ENCODE measurements at regions not wholly inside any gene's neighbourhood (a gene's known extent, or its start where the extent isn't known, plus 50 kb on each side); places are given as distances from the start of the nearest gene placed in this dataset.

GRCh38 chrX:84865113-84865512 lies 138.6 kb upstream of the APOOL start:
- Histone ChIP-seq H3K14ac (ENCODE audit: insufficient read length) (no peak overlapping the region), H3K27ac (ENCODE audit: low read depth, low read length) (no peak overlapping the region), H3K79me1 (ENCODE audit: low read depth, low read length) (no peaks in the 10 kb centered on the region), H2AK5ac (ENCODE audit: low read depth, low read length) (no peak overlapping the region), H2BK12ac (ENCODE audit: low read depth, low read length) (no peak overlapping the region), H3K9ac (replicated peaks in 1 of 4; ENCODE audit: extremely low read depth in 1 of 4, low read depth in 3 of 4, low read length in 3 of 4) (no peak overlapping the region), H3K27me3 (replicated peaks in 1 of 4; ENCODE audit: control insufficient read depth in 3 of 4, extremely low read depth in 1 of 4, insufficient read depth in 3 of 4, low read length in 3 of 4) (no peaks in the 10 kb centered on the region), H3K23me2 (ENCODE audit: low read depth, low read length) (no peaks in the 10 kb centered on the region), H4K91ac (replicated peaks; ENCODE audit: insufficient read length, low read length) (no peak overlapping the region), H2BK5ac (ENCODE audit: low read depth, low read length) (no peak overlapping the region), H3K4me2 (ENCODE audit: insufficient read depth in 1 of 2, low read depth in 2 of 2, low read length in 2 of 2) (no peak overlapping the region), H4K20me1 (replicated peaks in 1 of 2; ENCODE audit: control insufficient read depth in 1 of 2, insufficient read depth in 2 of 2, low read length in 2 of 2) (no peaks in the 10 kb centered on the region), H2BK20ac (ENCODE audit: low read length) (no peak overlapping the region), H3K79me2 (ENCODE audit: control insufficient read depth in 1 of 2, insufficient read depth in 2 of 2, low read length in 2 of 2) (no peaks in the 10 kb centered on the region), H3K56ac (replicated peaks; ENCODE audit: insufficient read length, low read depth, low read length) (no peak overlapping the region), H3K36me3 (ENCODE audit: control insufficient read depth in 2 of 4, insufficient read depth in 4 of 4, low read length in 3 of 4) (no peaks in the 10 kb centered on the region), H3K9me3 (ENCODE audit: insufficient read depth in 2 of 2, low read depth in 1 of 2, low read length in 1 of 2) (no peaks in the 10 kb centered on the region), H3K23ac (ENCODE audit: insufficient read length) (no peak overlapping the region), H4K5ac (ENCODE audit: insufficient read length, low read depth, low read length) (no peak overlapping the region), H2BK15ac (ENCODE audit: low read length) (no peak overlapping the region), H3K4me1 (replicated peaks in 1 of 4; ENCODE audit: control insufficient read depth in 3 of 4, insufficient read depth in 4 of 4, low read length in 3 of 4) (no peaks in the 10 kb centered on the region), H3K18ac (ENCODE audit: extremely low read depth, low read length) (no peak overlapping the region), H4K8ac (ENCODE audit: extremely low read depth, insufficient read depth, low read length) (no peak overlapping the region), H3K4me3 (ENCODE audit: extremely low read depth in 1 of 4, insufficient read depth in 2 of 4, low read depth in 3 of 4, low read length in 4 of 4) (no peak overlapping the region), H3K4ac (replicated peaks; ENCODE audit: insufficient read length, low read depth, low read length) (no peak overlapping the region), H2AFZ (ENCODE audit: low read length) (no peak overlapping the region), H2BK120ac (replicated peaks; ENCODE audit: low read depth, low read length) (no peak overlapping the region)
- CTCF ChIA-PET (ENCODE audit: partially characterized antibody), result no interaction called here
- FAIRE-seq (no peak), DNase-seq (ENCODE audit: low read depth in 1 of 2, low spot score in 2 of 2) (no peak)
- POLR2A ChIA-PET (ENCODE audit: partially characterized antibody), result no interaction called here
- TF ChIP-seq POU5F1 (IDR thresholded peaks at IDR 0.05; ENCODE audit: low read depth, low read length), result no peak
- TF ChIP-seq CREB1 (IDR thresholded peaks at IDR 0.05), result no peak
- no peak for TF ChIP-seq JUND (IDR thresholded peaks at IDR 0.05; ENCODE audit: low read length)

Data from H1 (cell line).